ENCODE measurements at regions not wholly inside any gene's neighbourhood (a gene's known extent, or its start where the extent isn't known, plus 50 kb on each side); places are given as distances from the start of the nearest gene placed in this dataset.
"Not testable (repeated sequence)": the region's sequence is repeated elsewhere in the genome, so short reads cannot be mapped to it uniquely, and the experiment has no call there.

- DNase-seq = no peak
- Histone ChIP-seq H3K4me1 (no peaks in the 10 kb centered on the region), H3K9me3 (replicated peaks) (no peaks in the 10 kb centered on the region), H3K27me3 (no peaks in the 10 kb centered on the region), H3K36me3 (no peaks in the 10 kb centered on the region), H3K27ac (no peak overlapping the region), H3K4me3 (no peak overlapping the region)
These were observed 258.5 kb downstream of the BRINP2 start for GRCh38 chr1:177429234-177429633.

GRCh38 chr1:177427811-177428210 is 257.1 kb downstream of the BRINP2 start:
- H3K36me3 ChIP-seq = no peaks in the 10 kb centered on the region
- no peaks in the 10 kb centered on the region for H3K9me3 ChIP-seq (replicated peaks)
- H3K4me1 ChIP-seq = no peaks in the 10 kb centered on the region
- no peak overlapping the region for H3K27ac ChIP-seq
- no peak overlapping the region for H3K4me3 ChIP-seq
- no peak for DNase-seq
- H3K27me3 ChIP-seq = no peaks in the 10 kb centered on the region

GRCh38 chr1:177426497-177426896 is 255.7 kb downstream of the BRINP2 start:
- no peaks in the 10 kb centered on the region for H3K9me3 ChIP-seq (replicated peaks)
- H3K4me3 ChIP-seq = no peak overlapping the region
- H3K27me3 ChIP-seq = no peaks in the 10 kb centered on the region
- no peaks in the 10 kb centered on the region for H3K36me3 ChIP-seq
- no peak for DNase-seq
- H3K27ac ChIP-seq = no peak overlapping the region
- no peaks in the 10 kb centered on the region for H3K4me1 ChIP-seq

GRCh38 chr1:177425199-177425598 is 254.4 kb downstream of the BRINP2 start:
- H3K27me3 ChIP-seq = no peaks in the 10 kb centered on the region
- no peaks in the 10 kb centered on the region for H3K36me3 ChIP-seq
- DNase-seq = no peak
- H3K4me1 ChIP-seq = no peaks in the 10 kb centered on the region
- no peak overlapping the region for H3K4me3 ChIP-seq
- no peaks in the 10 kb centered on the region for H3K9me3 ChIP-seq (replicated peaks)
- no peak overlapping the region for H3K27ac ChIP-seq

GRCh38 chr1:177424744-177425143 is 254.0 kb downstream of the BRINP2 start:
- no peak overlapping the region for H3K4me3 ChIP-seq
- H3K27ac ChIP-seq = no peak overlapping the region
- no peaks in the 10 kb centered on the region for H3K4me1 ChIP-seq
- H3K27me3 ChIP-seq = no peaks in the 10 kb centered on the region
- DNase-seq = no peak
- H3K36me3 ChIP-seq = no peaks in the 10 kb centered on the region
- no peaks in the 10 kb centered on the region for H3K9me3 ChIP-seq (replicated peaks)

- Histone ChIP-seq H3K4me1 (no peaks in the 10 kb centered on the region), H3K4me3 (no peak overlapping the region), H3K27ac (no peak overlapping the region), H3K36me3 (no peaks in the 10 kb centered on the region), H3K27me3 (no peaks in the 10 kb centered on the region), H3K9me3 (replicated peaks) (no peaks in the 10 kb centered on the region)
- no peak for DNase-seq
These were observed 252.3 kb downstream of the BRINP2 start for GRCh38 chr1:177423090-177423489.

- no peaks in the 10 kb centered on the region for H3K9me3 ChIP-seq (replicated peaks)
- DNase-seq = no peak
- no peak overlapping the region for H3K27ac ChIP-seq
- H3K27me3 ChIP-seq = no peaks in the 10 kb centered on the region
- H3K4me3 ChIP-seq = no peak overlapping the region
- no peaks in the 10 kb centered on the region for H3K4me1 ChIP-seq
- H3K36me3 ChIP-seq = no peaks in the 10 kb centered on the region
These were observed 243.3 kb downstream of the BRINP2 start for GRCh38 chr1:177413982-177414596.

- Histone ChIP-seq H3K4me3 (no peak overlapping the region), H3K9me3 (replicated peaks) (no peaks in the 10 kb centered on the region), H3K27ac (no peak overlapping the region), H3K27me3 (no peaks in the 10 kb centered on the region), H3K36me3 (no peaks in the 10 kb centered on the region), H3K4me1 (no peaks in the 10 kb centered on the region)
- DNase-seq = no peak
These were observed 240.6 kb downstream of the BRINP2 start for GRCh38 chr1:177411381-177411780.

- Histone ChIP-seq H3K36me3 (no peaks in the 10 kb centered on the region), H3K4me1 (no peaks in the 10 kb centered on the region), H3K27me3 (no peaks in the 10 kb centered on the region), H3K4me3 (no peak overlapping the region), H3K9me3 (replicated peaks) (no peaks in the 10 kb centered on the region), H3K27ac (no peak overlapping the region)
- no peak for DNase-seq
These were observed 239.5 kb downstream of the BRINP2 start for GRCh38 chr1:177410179-177410766.

GRCh38 chr1:177406323-177406722 is 235.6 kb downstream of the BRINP2 start:
- H3K27me3 ChIP-seq; H3K9me3 ChIP-seq (replicated peaks); H3K27ac ChIP-seq; DNase-seq; H3K36me3 ChIP-seq; H3K4me1 ChIP-seq; H3K4me3 ChIP-seq: not testable (repeated sequence)

- no peak for DNase-seq
- H3K4me3 ChIP-seq = no peak overlapping the region
- H3K36me3 ChIP-seq = no peaks in the 10 kb centered on the region
- H3K27me3 ChIP-seq = no peaks in the 10 kb centered on the region
- no peaks in the 10 kb centered on the region for H3K4me1 ChIP-seq
- H3K27ac ChIP-seq = no peak overlapping the region
- H3K9me3 ChIP-seq (replicated peaks) = no peaks in the 10 kb centered on the region
These were observed 221.6 kb downstream of the BRINP2 start for GRCh38 chr1:177392336-177392735.

GRCh38 chr1:177385760-177386698 is 215.3 kb downstream of the BRINP2 start:
- H3K36me3 ChIP-seq = no peaks in the 10 kb centered on the region
- no peaks in the 10 kb centered on the region for H3K4me1 ChIP-seq
- H3K27ac ChIP-seq = no peak overlapping the region
- H3K27me3 ChIP-seq = no peaks in the 10 kb centered on the region
- no peak for DNase-seq
- H3K9me3 ChIP-seq (replicated peaks) = no peaks in the 10 kb centered on the region
- H3K4me3 ChIP-seq = no peak overlapping the region

GRCh38 chr1:177384461-177384860 is 213.7 kb downstream of the BRINP2 start:
- peak; percentile 2 to 3 for DNase-seq
- Histone ChIP-seq H3K27ac (no peak overlapping the region), H3K9me3 (replicated peaks) (no peaks in the 10 kb centered on the region), H3K27me3 (no peaks in the 10 kb centered on the region), H3K36me3 (no peaks in the 10 kb centered on the region), H3K4me3 (no peak overlapping the region), H3K4me1 (no peaks in the 10 kb centered on the region)

- Histone ChIP-seq H3K4me3 (no peak overlapping the region), H3K4me1 (no peaks in the 10 kb centered on the region), H3K9me3 (replicated peaks) (no peaks in the 10 kb centered on the region), H3K27ac (no peak overlapping the region), H3K27me3 (no peaks in the 10 kb centered on the region), H3K36me3 (no peaks in the 10 kb centered on the region)
- no peak for DNase-seq
These were observed 213.0 kb downstream of the BRINP2 start for GRCh38 chr1:177383715-177384114.

GRCh38 chr1:177377866-177378265 is 207.1 kb downstream of the BRINP2 start:
- no peaks in the 10 kb centered on the region for H3K36me3 ChIP-seq
- H3K9me3 ChIP-seq (replicated peaks) = no peaks in the 10 kb centered on the region
- H3K4me1 ChIP-seq = no peaks in the 10 kb centered on the region
- DNase-seq = no peak
- no peak overlapping the region for H3K27ac ChIP-seq
- no peaks in the 10 kb centered on the region for H3K27me3 ChIP-seq
- H3K4me3 ChIP-seq = no peak overlapping the region

All from SJCRH30 (cell line).